ENCODE measurements at regions not wholly inside any gene's neighbourhood (a gene's known extent, or its start where the extent isn't known, plus 50 kb on each side); places are given as distances from the start of the nearest gene placed in this dataset.

DNA sequence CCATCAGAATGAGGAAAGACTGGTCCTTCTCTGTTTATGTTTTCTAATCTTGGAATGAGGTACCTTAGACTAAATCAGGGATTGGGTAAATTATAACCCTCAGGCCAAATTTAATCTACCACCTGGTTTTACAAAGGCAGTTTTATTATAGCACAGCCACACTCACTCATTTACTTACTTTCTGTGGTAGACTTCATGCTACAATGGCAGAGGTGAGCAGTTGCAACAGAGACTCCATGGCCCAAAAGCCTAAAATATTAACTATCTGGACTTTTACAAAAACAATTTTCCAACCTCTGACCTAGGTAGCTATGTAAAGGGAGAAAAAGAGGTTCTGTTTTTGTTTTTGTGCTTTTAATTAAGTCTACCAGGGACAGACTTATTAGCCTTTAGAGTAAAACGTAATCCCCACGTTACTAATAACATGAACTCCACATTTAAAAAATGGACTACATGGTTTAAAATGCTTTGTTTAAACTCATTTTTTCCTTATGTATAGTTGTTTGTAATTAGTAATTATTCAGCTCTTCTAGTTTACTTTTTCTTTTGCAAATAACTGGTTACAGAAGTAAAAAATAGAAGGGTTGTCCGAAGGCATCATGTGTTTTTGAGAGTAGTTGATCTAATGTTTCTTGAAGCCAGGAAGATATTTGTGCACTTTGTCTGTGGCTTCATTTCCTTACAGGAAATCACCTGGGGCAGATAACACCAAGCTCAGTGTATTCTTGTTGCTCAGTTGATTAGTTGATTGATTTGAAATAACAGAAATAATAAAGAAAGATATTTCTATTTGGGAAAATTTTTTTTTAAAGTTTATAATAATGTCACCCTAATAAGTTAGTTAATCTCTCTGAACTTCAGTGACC lies 57.6 kb upstream of the ATP2B1 start:
- TF ChIP-seq GATA3 (IDR thresholded peaks at IDR 0.05; ENCODE audit: low read depth, low read length) (no peak), GATA2 (IDR thresholded peaks at IDR 0.05; ENCODE audit: low read depth, low read length) (no peak)

Data from SH-SY5Y (cell line).